ENCODE measurements at regions not wholly inside any gene's neighbourhood (a gene's known extent, or its start where the extent isn't known, plus 50 kb on each side); places are given as distances from the start of the nearest gene placed in this dataset.

- TF ChIP-seq CTCF (IDR thresholded peaks at IDR 0.05; ENCODE audit: low read depth, low read length) (no peak), POLR2A (IDR thresholded peaks at IDR 0.05; ENCODE audit: extremely low read depth, insufficient read length) (no peak), MAX (IDR thresholded peaks at IDR 0.05; ENCODE audit: low read depth, low read length) (no peak), MYC (IDR thresholded peaks at IDR 0.05; ENCODE audit: low read depth, low read length) (no peak)
Measured at GRCh38 chr2:138293549-138293948, 208.0 kb upstream of the SPOPL start.
